ENCODE measurements at regions not wholly inside any gene's neighbourhood (a gene's known extent, or its start where the extent isn't known, plus 50 kb on each side); places are given as distances from the start of the nearest gene placed in this dataset.

- Mint-ChIP-seq H3K4me3 (no peak overlapping the region), H3K4me1 (peaks cover 10% of the 10 kb centered on the region), H3K27ac (ENCODE audit: unreplicated experiment) (no peak overlapping the region), H3K27me3 (ENCODE audit: low read depth) (peaks cover 16% of the 10 kb centered on the region), H3K36me3 (ENCODE audit: low read depth) (no peaks in the 10 kb centered on the region), H3K9me3 (peaks cover 5% of the 10 kb centered on the region)
- no peak for DNase-seq (ENCODE audit: low read depth, low spot score)
- TF ChIP-seq CTCF (conservative IDR thresholded peaks at IDR 0.05), result no peak
Measured at GRCh38 chr16:66240088-66240487, 126.4 kb upstream of the CDH5 start.

- DNase-seq (ENCODE audit: low read depth, low spot score), result no peak
- Mint-ChIP-seq H3K4me3 (no peak overlapping the region), H3K4me1 (peaks cover 10% of the 10 kb centered on the region), H3K27me3 (ENCODE audit: low read depth) (peaks cover 18% of the 10 kb centered on the region), H3K36me3 (ENCODE audit: low read depth) (no peaks in the 10 kb centered on the region), H3K9me3 (peaks cover 5% of the 10 kb centered on the region), H3K27ac (ENCODE audit: unreplicated experiment) (no peak overlapping the region)
- TF ChIP-seq CTCF (conservative IDR thresholded peaks at IDR 0.05), result no peak
Measured at GRCh38 chr16:66238696-66239095, 127.8 kb upstream of the CDH5 start.

GRCh38 chr16:66236301-66236700 lies 130.2 kb upstream of the CDH5 start:
- H3K36me3 Mint-ChIP-seq (ENCODE audit: low read depth), result no peaks in the 10 kb centered on the region

GRCh38 chr16:66231452-66232160 lies 134.9 kb upstream of the CDH5 start:
- Mint-ChIP-seq H3K27ac (ENCODE audit: unreplicated experiment) (no peak overlapping the region), H3K27me3 (ENCODE audit: low read depth) (peaks cover 38% of the 10 kb centered on the region), H3K9me3 (no peaks in the 10 kb centered on the region), H3K36me3 (ENCODE audit: low read depth) (no peaks in the 10 kb centered on the region), H3K4me3 (no peak overlapping the region), H3K4me1 (peaks cover 16% of the 10 kb centered on the region)
- TF ChIP-seq CTCF (conservative IDR thresholded peaks at IDR 0.05), result no peak
- DNase-seq (ENCODE audit: low read depth, low spot score), result no peak

More at GRCh38 chr16:66236301-66236700, 130.2 kb upstream of the CDH5 start:
- Mint-ChIP-seq H3K9me3 (peaks cover 5% of the 10 kb centered on the region), H3K27me3 (ENCODE audit: low read depth) (peaks cover 27% of the 10 kb centered on the region), H3K4me1 (peaks cover 15% of the 10 kb centered on the region), H3K4me3 (no peak overlapping the region), H3K27ac (ENCODE audit: unreplicated experiment) (no peak overlapping the region)
- TF ChIP-seq CTCF (conservative IDR thresholded peaks at IDR 0.05), result no peak
- DNase-seq (ENCODE audit: low read depth, low spot score), result no peak

- Mint-ChIP-seq H3K9me3 (no peaks in the 10 kb centered on the region), H3K4me1 (peaks cover 21% of the 10 kb centered on the region), H3K36me3 (ENCODE audit: low read depth) (no peaks in the 10 kb centered on the region), H3K4me3 (no peak overlapping the region), H3K27ac (ENCODE audit: unreplicated experiment) (no peak overlapping the region), H3K27me3 (ENCODE audit: low read depth) (peaks cover 28% of the 10 kb centered on the region)
- TF ChIP-seq CTCF (conservative IDR thresholded peaks at IDR 0.05), result no peak
- DNase-seq (ENCODE audit: low read depth, low spot score), result no peak
Measured at GRCh38 chr16:66229651-66230050, 136.8 kb upstream of the CDH5 start.
